Heart right ventricle (tissue), 16 donors: ENCODE measurements at regions not wholly inside any gene's neighbourhood (a gene's known extent, or its start where the extent isn't known, plus 50 kb on each side); places are given as distances from the start of the nearest gene placed in this dataset.

ENCODE experiments used
- ATAC-seq, 8 donors: fragments of 200-7000 bp; cut with Tn5 transposase; one replicate each; pipeline ENCODE4 v1.9.1; 2020; ENCODE audit warnings: mild to moderate bottlenecking in 8 of 8, moderate library complexity in 8 of 8, moderate number of reproducible peaks in 1 of 8
- DNase-seq, 2 donors: peaks; one replicate each; pipeline ENCODE4 v3.0.0-alpha.2; 2020
- H3K27ac ChIP-seq, 10 donors: fragments of 200-600 bp; sonication (generic) in 2 of 10; one replicate each; pipeline versions ENCODE4 v1.5.0 to v1.8.0; 2020 to 2022; ENCODE audit warnings: mild to moderate bottlenecking in 3 of 10
- H3K27me3 ChIP-seq, 7 donors: fragments of 200-600 bp; one replicate each; pipeline ENCODE4 v1.8.0; 2021 to 2022; ENCODE audit warnings: mild to moderate bottlenecking in 2 of 7
- H3K36me3 ChIP-seq, 9 donors: fragments of 200-600 bp; sonication (generic) in 1 of 9; one replicate each; pipeline versions ENCODE4 v1.5.0 to v1.8.0; 2020 to 2022; ENCODE audit warnings: mild to moderate bottlenecking in 2 of 9
- H3K4me1 ChIP-seq, 9 donors: fragments of 200-600 bp; sonication (generic) in 1 of 9; one replicate each; pipeline versions ENCODE4 v1.5.0 to v1.8.0; 2020 to 2022; ENCODE audit warnings: mild to moderate bottlenecking in 4 of 9
- H3K4me3 ChIP-seq, 10 donors: fragments of 200-600 bp; sonication (generic) in 2 of 10; one replicate each; pipeline versions ENCODE4 v1.5.0 to v1.8.0; 2020 to 2022; ENCODE audit warnings: mild to moderate bottlenecking in 7 of 10, moderate library complexity in 2 of 10
- H3K9me3 ChIP-seq, 11 donors: fragments of 200-600 bp in 10 of 11; sonication (generic) in 2 of 11; one replicate each; pipeline versions ENCODE4 v1.5.0 to v1.8.0; 2013 to 2022; ENCODE audit warnings: mild to moderate bottlenecking in 2 of 11, control low read depth in 1 of 11, moderate library complexity in 1 of 11
- CTCF ChIP-seq, 9 donors: fragments of 200-600 bp; sonication (generic) in 2 of 9; IDR thresholded peaks; one replicate each; pipeline versions ENCODE4 v1.5.0 to v1.8.0; 2021 to 2022; ENCODE audit warnings: antibody characterized with exemption in 9 of 9, mild to moderate bottlenecking in 5 of 9, moderate library complexity in 1 of 9
- WGBS, 2 donors: extraction: QIAGEN DNeasy Blood & Tissue Kit; methylation state at CpG; one replicate each; pipeline ENCODE4 v1.1.7; 2013; ENCODE audit warnings: inconsistent platforms in 1 of 2; 5-methylcytosine and 5-hydroxymethylcytosine counted together
- intact Hi-C, 10 donors: fragments of 100-400 bp; cut with DNase I; formaldehyde crosslinking; loops; one replicate each; pipeline versions ENCODE4 v1.11.1 to v1.14.2; 2022
- donor health status: Arrhythmogenic right ventricular cardiomyopathy.
- donor health status: ischemic (EF 13 %, LVEDD 7.1; RV severe dilation, severe dysfunction).
- donor health status: healthy with polysubstance abuse.
- donor health status: DM: no; HTN: yes; CAD: no.
- donor health status: DM: no; HTN: no; CAD: no.
- donor health status: ischemic (EF 25% LVEDD 6.9; RV normal size, moderate dysfunction).
- donor health status: ischemic (EF 25% LVEDD 5.7; RV mildly dilated, moderate dysfunction).
- donor health status: healthy.
- donor health status: DM: yes; HTN: yes; CAD: no.
- donor health status: Ischemic cardiomyopathy.
- donor health status: ischemic (EF 35%, LVEDD 5.7; RV mildly dilated, moderate dysfunction).
- donor health status: nonischemic (EF 11% LVEDD 7.7; RV severe dilation, severe dysfunction).
- donor health status: DM: yes; HTN: yes; CAD: no.
- donor health status: PGD.
- donor health status: ischemic (EF 29% LVEDD 5.4; RV normal size, mild dysfunction).
- donor health status: nonischemic (EF 23%, LVEDD 6.1; RV moderate dilation, normal function).

GRCh38 chr6:55663914-55664313 lies 84.9 kb upstream of the HMGCLL1 start:
- no peak for ATAC-seq
- Histone ChIP-seq H3K9me3 (peaks cover 0 to 32% (median 11%) of the 10 kb centered on the region in 11 donors), H3K36me3 (no peaks in the 10 kb centered on the region), H3K27ac (no peak overlapping the region), H3K27me3 (no peaks in the 10 kb centered on the region), H3K4me1 (no peaks in the 10 kb centered on the region), H3K4me3 (no peak overlapping the region)
- WGBS, 2 donors = 88 to 97% methylated on average over 2 of the region's 2 CpGs
- no peak for DNase-seq
- intact Hi-C loops = no loop called here
- TF ChIP-seq CTCF (IDR thresholded peaks at IDR 0.05) = no peak

- Histone ChIP-seq H3K9me3 (peaks cover 0 to 43% (median 11%) of the 10 kb centered on the region in 11 donors), H3K4me3 (no peak overlapping the region), H3K36me3 (no peaks in the 10 kb centered on the region), H3K4me1 (no peaks in the 10 kb centered on the region), H3K27me3 (no peaks in the 10 kb centered on the region), H3K27ac (no peak overlapping the region)
- no peak for DNase-seq
- no peak for TF ChIP-seq CTCF (IDR thresholded peaks at IDR 0.05)
- WGBS, 2 donors = 81 to 84% methylated on average over 3 of the region's 3 CpGs
- no peak for ATAC-seq
- intact Hi-C loops = no loop called here
These were observed 80.3 kb upstream of the HMGCLL1 start for GRCh38 chr6:55659304-55659703.

- intact Hi-C loops = no loop called here
- peaks cover 0 to 11% (median 0%) of the 10 kb centered on the region in 11 donors for H3K9me3 ChIP-seq
- DNase-seq = no peak
- H3K4me1 ChIP-seq = no peaks in the 10 kb centered on the region
- H3K36me3 ChIP-seq = no peaks in the 10 kb centered on the region
- H3K27me3 ChIP-seq = no peaks in the 10 kb centered on the region
- TF ChIP-seq CTCF (IDR thresholded peaks at IDR 0.05) = no peak
- 84% methylated on average over 1 of the region's 1 CpG for WGBS, 2 donors
- H3K27ac ChIP-seq = no peak overlapping the region
- H3K4me3 ChIP-seq = no peak overlapping the region
- ATAC-seq = no peak
These were observed 75.5 kb upstream of the HMGCLL1 start for GRCh38 chr6:55654445-55654844.

GRCh38 chr6:55652429-55652828 lies 73.4 kb upstream of the HMGCLL1 start:
- 51 to 67% methylated on average over 1 of the region's 1 CpG for WGBS, 2 donors
- no peaks in the 10 kb centered on the region for H3K4me1 ChIP-seq
- DNase-seq (no peak), ATAC-seq (no peak)
- H3K9me3 ChIP-seq = peaks cover 0 to 8% (median 0%) of the 10 kb centered on the region in 11 donors
- no peak overlapping the region for H3K4me3 ChIP-seq
- no peaks in the 10 kb centered on the region for H3K36me3 ChIP-seq
- H3K27ac ChIP-seq = no peak overlapping the region
- intact Hi-C loops = no loop called here
- no peak for TF ChIP-seq CTCF (IDR thresholded peaks at IDR 0.05)
- H3K27me3 ChIP-seq = no peaks in the 10 kb centered on the region
